Eye (tissue), 1 donor: ENCODE measurements at regions not wholly inside any gene's neighbourhood (a gene's known extent, or its start where the extent isn't known, plus 50 kb on each side); places are given as distances from the start of the nearest gene placed in this dataset.
"Not testable (repeated sequence)": the region's sequence is repeated elsewhere in the genome, so short reads cannot be mapped to it uniquely, and the experiment has no call there.

Experiments used
- DNase-seq: peaks from one replicate; pipeline ENCODE4 v3.0.0-alpha.2; 2015

- DNase-seq: no peak
These were observed 218.0 kb downstream of the RBM26 start for GRCh38 chr13:79187917-79188690.

- no peak for DNase-seq
These were observed 220.5 kb downstream of the RBM26 start for GRCh38 chr13:79185580-79185979.

DNA sequence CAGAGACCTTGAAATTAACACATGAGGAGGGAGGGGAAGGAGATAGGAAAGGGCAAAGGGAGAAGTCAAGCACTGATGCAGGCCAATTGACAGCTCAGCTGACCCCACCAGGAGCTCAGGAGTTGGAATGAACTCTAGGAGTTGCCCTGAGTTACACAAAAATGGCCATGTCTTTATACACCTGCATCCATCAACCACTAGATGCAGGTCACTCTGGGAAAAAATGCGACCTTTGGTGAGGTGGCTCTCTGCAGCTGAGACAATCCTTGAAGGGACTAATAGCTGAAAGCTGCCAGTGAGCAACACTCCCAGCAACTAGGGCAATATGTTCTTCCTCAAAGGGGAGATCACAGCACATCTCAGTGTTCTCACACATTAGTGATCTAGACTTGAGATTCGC is 222.8 kb downstream of the RBM26 start:
- no peak for DNase-seq

DNA sequence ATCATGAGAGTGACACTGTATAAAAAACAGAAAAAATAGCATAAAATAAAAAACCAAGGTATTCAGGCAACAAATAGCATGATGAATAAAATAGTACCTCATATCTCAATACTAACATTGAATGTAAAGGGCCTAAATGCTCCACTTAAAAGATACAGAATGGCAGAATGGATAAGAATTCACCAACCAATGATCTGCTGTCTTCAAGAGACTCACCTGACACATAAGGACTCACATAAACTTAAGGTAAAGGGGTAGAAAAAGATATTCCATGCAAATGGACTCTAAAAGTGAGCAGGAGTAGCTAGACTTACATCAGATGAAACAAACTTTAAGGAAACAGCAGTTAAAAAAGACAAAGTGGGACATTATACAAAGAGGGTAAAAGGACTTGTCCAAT is 232.4 kb downstream of the RBM26 start:
- DNase-seq: not testable (repeated sequence)

DNA sequence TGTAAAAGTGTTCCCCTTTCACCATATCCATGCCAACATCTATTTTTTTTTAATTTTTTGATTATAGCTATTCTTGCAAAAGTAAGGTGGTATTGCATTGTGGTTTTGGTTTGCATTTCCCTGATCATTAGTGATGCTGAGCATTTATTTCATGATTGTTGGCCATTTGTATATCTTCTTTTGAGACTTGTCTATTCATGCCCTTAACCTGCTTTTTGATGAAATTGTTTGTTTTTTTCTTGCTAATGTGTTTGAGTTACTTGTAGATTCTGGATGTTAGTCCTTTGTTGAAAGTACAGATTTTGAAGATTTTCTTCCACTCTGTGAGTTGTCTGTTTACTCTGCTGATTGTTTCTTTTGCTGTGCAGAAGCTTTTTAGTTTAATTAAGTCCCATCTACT is 233.1 kb downstream of the RBM26 start:
- not testable (repeated sequence) for DNase-seq

- DNase-seq: peak; percentile 84
These were observed 234.7 kb downstream of the RBM26 start for GRCh38 chr13:79171141-79172061.

DNA sequence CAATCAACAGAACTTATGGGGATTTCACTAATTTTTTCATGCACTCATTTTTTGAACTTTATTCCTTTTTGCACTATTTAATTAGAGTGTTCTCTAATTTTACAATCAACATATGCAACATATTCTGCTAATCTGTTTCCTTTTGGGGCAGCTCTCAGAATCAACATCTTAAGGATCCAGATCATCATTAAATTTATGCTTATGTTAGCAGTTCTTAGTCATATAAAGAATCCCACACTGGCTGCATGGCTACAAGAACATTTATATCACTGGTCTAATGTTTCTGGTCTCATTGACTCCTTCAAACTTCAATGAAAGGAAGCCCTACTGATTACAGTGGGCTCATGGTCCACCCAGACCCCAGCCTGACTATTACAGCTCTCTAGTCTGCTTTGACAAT is 245.2 kb downstream of the RBM26 start:
- DNase-seq: no peak

DNA sequence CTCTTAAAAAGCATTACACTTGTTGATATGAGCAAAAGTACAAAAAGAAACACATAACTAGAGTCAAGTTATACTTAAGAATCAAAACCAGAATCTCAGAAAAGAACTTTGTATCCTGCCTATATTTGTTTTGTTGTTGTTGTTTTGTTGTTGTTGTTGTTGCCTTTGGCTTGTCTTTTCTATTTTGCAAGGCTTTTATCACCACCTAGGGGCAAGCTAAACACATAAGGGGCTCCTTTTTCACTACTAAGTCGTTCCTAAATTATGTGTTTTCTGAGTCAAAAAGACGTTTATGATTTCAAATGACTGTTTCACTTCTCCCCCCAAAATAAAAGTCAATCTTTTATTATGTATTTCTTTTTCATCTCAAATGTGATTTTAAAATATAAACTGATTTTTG is 250.2 kb downstream of the RBM26 start:
- DNase-seq: no peak

GRCh38 chr13:79149210-79149609 is 256.8 kb downstream of the RBM26 start:
- DNase-seq: no peak

DNA sequence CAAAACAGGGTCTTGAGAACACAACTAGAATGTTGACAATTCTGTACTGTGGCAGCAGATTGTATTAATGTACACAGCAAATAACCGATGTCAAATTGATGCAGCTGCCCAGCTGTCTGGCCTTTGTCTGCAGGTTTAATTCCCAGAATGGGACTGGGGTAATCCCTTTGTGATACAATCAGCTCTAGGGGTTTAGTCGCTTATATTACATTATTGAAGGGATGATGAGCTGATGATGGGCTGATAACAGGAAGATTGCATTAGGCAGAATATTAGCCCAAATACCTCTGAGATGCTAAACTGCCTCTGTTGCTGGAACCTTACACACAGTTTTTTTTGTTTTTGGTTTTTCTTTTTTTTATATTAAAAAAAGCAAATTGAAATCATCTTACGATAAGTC is 265.0 kb downstream of the RBM26 start:
- DNase-seq: peak; percentile 41

- DNase-seq: no peak
These were observed 277.9 kb downstream of the RBM26 start for GRCh38 chr13:79128158-79128557.

GRCh38 chr13:79126706-79127105 is 279.3 kb downstream of the RBM26 start:
- no peak for DNase-seq

DNA sequence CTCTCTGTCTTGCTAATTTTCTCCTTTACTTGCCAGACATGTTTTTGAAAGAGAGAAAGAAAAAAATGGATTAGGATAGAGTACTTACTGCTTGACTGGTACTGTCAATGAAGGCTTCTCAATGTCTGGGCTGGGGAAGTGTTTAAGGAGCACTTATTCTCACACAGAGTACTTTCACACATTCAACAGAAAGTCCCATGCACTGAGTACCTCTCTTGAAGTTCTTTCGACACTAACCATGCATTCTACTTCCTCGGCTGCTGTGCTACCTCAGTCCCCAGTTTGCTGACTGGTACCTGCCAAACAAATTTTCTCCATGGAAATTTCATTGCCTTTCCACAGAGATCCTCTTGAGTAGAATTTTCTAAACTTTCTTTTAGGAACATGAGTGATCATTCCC is 281.9 kb downstream of the RBM26 start:
- no peak for DNase-seq

DNA sequence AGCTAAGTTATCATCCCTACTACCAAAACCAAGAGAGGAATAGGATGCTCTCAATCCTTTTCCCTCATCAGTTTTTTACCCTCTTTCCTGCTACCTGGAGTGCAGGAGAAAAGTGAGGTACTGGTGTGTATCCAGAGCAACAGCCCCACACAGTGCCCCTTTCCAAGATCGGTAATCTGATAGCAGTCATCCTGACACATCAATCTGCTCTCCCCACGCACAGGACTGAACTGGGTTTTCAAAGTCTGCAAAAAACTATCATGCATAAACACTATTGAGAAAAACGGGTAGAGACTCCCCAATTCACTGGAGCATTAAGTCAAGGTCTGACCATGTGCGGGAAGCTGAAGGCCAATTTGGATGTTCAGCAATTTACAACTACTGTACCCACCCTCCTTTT is 284.8 kb downstream of the RBM26 start:
- no peak for DNase-seq

GRCh38 chr13:79119578-79120107 is 286.4 kb downstream of the RBM26 start:
- no peak for DNase-seq

DNA sequence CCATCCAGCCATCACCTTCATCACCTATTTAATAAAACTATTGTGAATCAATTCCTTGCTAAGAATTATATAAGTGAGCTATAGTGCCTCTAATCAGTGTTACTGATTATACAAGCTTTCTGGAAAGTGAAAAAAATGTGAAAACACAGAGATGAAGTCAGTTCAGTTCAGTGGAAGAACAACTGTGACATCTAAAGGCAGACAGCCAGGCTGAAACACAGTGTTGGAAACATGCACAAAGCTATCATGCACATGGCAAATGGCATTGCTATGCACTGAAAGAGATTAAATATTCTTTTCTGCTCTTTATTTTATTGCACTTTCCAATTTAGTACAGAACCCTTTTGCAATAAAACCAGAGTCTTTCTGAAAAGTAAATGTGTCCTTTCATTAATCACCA is 294.0 kb downstream of the RBM26 start:
- DNase-seq: no peak

DNA sequence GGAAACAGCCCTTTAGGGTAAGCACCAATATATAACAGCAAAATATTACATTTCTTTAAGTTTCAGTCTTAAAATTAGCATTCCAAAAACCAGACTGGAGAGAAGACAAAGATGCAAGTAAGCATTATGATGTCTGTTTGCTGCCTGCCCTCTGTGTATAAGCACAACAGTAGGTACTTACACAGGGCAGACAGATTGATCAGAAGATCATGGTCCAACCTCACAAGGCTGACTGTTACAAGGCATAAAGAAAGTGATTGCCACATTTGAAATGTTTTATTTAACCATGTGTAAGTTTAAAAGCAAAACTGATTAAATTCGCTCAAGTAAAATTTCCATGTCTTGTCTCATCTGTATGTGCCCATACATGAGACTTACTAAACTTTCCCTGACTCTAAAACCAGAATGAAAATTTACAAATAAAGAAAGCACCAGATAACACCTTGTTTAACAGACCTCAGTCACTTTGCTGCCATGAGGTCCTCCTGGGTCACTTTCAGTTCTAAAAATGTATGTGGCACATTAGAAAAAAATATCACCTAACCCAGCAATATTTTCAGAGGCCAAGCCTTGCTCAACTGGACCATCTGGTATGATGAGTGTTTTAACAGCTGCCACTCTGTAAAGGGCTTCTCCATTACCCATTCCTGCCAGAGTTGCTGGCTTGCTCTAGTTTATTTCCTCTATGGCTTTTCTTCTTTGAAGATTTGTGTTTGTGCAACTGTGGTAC is 297.0 kb downstream of the RBM26 start:
- DNase-seq: no peak

DNA sequence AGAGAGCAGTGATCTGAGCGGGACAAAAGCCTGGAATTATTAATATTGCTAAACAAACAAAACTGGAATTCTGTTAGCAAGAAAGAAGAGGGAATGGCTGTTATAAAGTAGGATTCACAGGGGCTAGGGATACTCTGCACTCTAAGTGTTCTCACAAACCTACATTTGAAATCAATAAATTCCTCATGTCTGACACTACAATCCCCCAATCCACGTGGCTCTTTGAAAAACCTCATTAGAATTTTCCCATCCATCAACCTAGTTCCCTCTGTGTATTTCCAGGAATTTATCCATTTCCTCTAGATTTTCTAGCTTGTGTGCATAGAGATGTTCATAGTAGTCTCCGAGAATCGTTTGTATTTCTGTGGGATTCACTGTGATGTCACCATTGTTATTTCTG is 307.5 kb downstream of the RBM26 start:
- DNase-seq: no peak

DNA sequence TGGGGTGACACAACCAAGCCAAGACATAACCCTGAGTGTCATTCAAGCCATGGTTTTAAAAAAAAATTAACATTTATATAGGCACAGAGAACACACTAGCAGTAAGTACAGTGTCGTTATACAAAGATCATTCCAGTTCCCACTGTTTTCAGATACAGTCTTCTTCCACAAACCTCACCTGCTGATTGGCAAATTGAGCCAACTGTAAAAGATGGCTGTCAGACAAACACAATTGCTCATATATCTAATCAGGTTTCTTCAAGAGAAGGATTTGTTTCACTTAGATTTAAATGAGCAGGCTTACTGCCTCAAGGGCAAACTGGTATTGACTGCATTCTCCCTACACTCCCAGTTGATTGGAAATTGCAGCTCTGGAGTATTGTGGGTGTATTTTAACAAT is 308.9 kb downstream of the RBM26 start:
- no peak for DNase-seq

DNA sequence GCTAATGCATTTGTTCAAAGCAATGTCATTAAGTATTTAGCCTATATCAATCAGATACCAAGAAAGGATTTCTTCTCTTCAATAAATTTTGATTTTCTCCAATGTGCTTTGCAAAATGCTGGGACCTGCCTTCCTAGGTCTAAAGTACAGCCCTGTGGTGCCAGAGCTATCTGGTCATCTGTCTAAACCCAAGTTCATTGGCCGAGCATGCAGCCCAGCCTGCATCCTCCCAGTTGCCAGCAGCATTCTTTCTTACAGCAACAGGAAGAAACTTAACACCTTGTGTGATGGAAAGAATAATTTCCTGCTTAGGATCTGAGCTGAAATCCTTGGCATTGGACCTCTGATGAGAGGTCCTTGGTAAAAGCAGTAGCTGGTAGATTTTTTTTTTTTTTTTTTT is 310.0 kb downstream of the RBM26 start:
- no peak for DNase-seq

- DNase-seq: no peak
These were observed 315.4 kb downstream of the RBM26 start for GRCh38 chr13:79090552-79091124.

DNA sequence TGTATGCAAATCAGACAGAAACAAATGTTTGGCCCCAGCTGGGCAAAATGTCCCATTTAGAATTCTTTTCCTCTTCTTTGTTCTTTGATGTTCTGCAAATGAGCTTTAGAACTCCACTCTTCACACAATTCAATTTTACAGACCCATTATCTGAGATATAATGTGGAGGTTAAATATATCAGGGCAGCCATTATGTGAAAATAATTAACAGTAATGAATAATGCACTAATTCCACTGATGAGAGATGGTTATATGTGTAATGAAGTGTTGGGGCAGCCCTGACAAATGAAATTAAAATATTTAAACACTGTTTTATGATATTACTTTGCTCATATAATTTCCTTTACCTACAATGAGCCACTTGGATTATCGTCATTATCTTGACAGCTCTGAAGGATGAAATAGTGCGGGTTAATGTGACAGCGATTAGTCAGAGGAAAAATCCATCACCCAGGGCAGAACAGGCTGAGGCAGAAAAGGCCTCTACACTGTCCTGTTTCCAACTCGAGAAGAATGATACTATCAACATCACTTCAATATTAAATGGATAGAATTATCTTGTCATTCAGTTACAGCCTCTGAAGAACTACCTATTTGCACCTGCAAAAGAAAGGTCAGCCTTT is 321.1 kb downstream of the RBM26 start:
- DNase-seq: peak; percentile 20
